Trophoblast cell (in vitro differentiated cells and primary cell): ENCODE measurements at regions not wholly inside any gene's neighbourhood (a gene's known extent, or its start where the extent isn't known, plus 50 kb on each side); places are given as distances from the start of the nearest gene placed in this dataset.

Source experiments
- DNase-seq, 2 donors: peaks; one replicate each; pipeline ENCODE4 v3.0.0-alpha.2; 2016
- H2AFZ ChIP-seq: 2 replicates; pipeline ENCODE4 v1.6.1; 2013; ENCODE audit warnings: low read length, moderate library complexity, mild to moderate bottlenecking; ENCODE audit not compliant: insufficient read depth, poor library complexity
- H2AK5ac ChIP-seq: 2 replicates; pipeline ENCODE4 v1.6.1; 2013; ENCODE audit warnings: mild to moderate bottlenecking, low read length
- H2BK120ac ChIP-seq: 2 replicates; pipeline ENCODE4 v1.6.1; 2013; ENCODE audit warnings: low read length, mild to moderate bottlenecking, moderate library complexity; ENCODE audit not compliant: insufficient read depth, poor library complexity
- H2BK12ac ChIP-seq: 2 replicates; pipeline ENCODE4 v1.6.1; 2013; ENCODE audit warnings: mild to moderate bottlenecking, low read length, moderate library complexity
- H2BK5ac ChIP-seq: 2 replicates; pipeline ENCODE4 v1.6.1; 2013; ENCODE audit warnings: low read length, low read depth, moderate library complexity, mild to moderate bottlenecking; ENCODE audit not compliant: poor library complexity
- H3K14ac ChIP-seq: 2 replicates; pipeline ENCODE4 v1.6.1; 2013; ENCODE audit warnings: mild to moderate bottlenecking, low read length
- H3K18ac ChIP-seq: 2 replicates; pipeline ENCODE4 v1.6.1; 2013; ENCODE audit warnings: mild to moderate bottlenecking, low read length
- H3K23ac ChIP-seq: 2 replicates; pipeline ENCODE4 v1.6.1; 2013; ENCODE audit warnings: low read length
- H3K27ac ChIP-seq: 2 replicates; pipeline ENCODE4 v1.5.1; 2013; ENCODE audit warnings: low read depth, mild to moderate bottlenecking, inconsistent platforms, low read length, moderate library complexity
- H3K27me3 ChIP-seq: 2 replicates; pipeline ENCODE4 v1.6.1; 2013; ENCODE audit warnings: inconsistent platforms, mild to moderate bottlenecking, low read length, moderate library complexity; ENCODE audit not compliant: insufficient read depth
- H3K36me3 ChIP-seq, 2 experiments: 1 replicate in 1 of 2; 2 replicates in 1 of 2; pipeline ENCODE4 v1.6.1; 2013; ENCODE audit warnings: low read length in 2 of 2, mild to moderate bottlenecking in 2 of 2, moderate library complexity in 1 of 2; ENCODE audit not compliant: insufficient read depth in 2 of 2, control insufficient read depth in 1 of 2
- H3K4ac ChIP-seq: 2 replicates; pipeline ENCODE4 v1.6.1; 2013; ENCODE audit warnings: low read depth, mild to moderate bottlenecking, low read length, moderate library complexity
- H3K4me1 ChIP-seq, 2 experiments: 1 replicate in 1 of 2; 2 replicates in 1 of 2; pipeline ENCODE4 v1.6.1; 2013; ENCODE audit warnings: low read length in 2 of 2, mild to moderate bottlenecking in 2 of 2, moderate library complexity in 1 of 2; ENCODE audit not compliant: insufficient read depth in 2 of 2, control insufficient read depth in 1 of 2
- H3K4me2 ChIP-seq: 2 replicates; pipeline ENCODE4 v1.6.1; 2013; ENCODE audit warnings: inconsistent platforms, mild to moderate bottlenecking, low read length, moderate library complexity
- H3K4me3 ChIP-seq: 2 replicates; pipeline ENCODE4 v1.5.1; 2013; ENCODE audit warnings: mild to moderate bottlenecking, low read depth, low read length, inconsistent platforms
- H3K79me1 ChIP-seq: one replicate; pipeline ENCODE4 v1.6.1; 2013; ENCODE audit warnings: low read length
- H3K79me2 ChIP-seq: 2 replicates; pipeline ENCODE4 v1.6.1; 2013; ENCODE audit warnings: low read length, mild to moderate bottlenecking; ENCODE audit not compliant: control insufficient read depth, insufficient read depth, poor library complexity
- H3K9ac ChIP-seq: 2 replicates; pipeline ENCODE4 v1.6.1; 2013; ENCODE audit warnings: mild to moderate bottlenecking, low read length
- H3K9me3 ChIP-seq: 2 replicates; pipeline ENCODE4 v1.6.1; 2013; ENCODE audit warnings: low read depth, mild to moderate bottlenecking, control low read depth, inconsistent platforms, low read length; ENCODE audit not compliant: insufficient read depth
- H4K12ac ChIP-seq: 2 replicates; pipeline ENCODE4 v1.6.1; 2013; ENCODE audit warnings: low read depth, mild to moderate bottlenecking, low read length, moderate library complexity
- H4K8ac ChIP-seq: 2 replicates; pipeline ENCODE4 v1.6.1; 2013; ENCODE audit warnings: low read depth, mild to moderate bottlenecking, low read length, moderate library complexity
- H4K91ac ChIP-seq: one replicate; pipeline ENCODE4 v1.6.1; 2013; ENCODE audit warnings: low read depth, mild to moderate bottlenecking, low read length, moderate library complexity
- WGBS: extraction: QIAGEN DNeasy Blood & Tissue Kit; methylation state at CpG from one replicate; pipeline ENCODE4 v1.1.7; 2013; ENCODE audit warnings: missing lambda C conversion rate; ENCODE audit not compliant: insufficient read length, insufficient coverage; ENCODE audit errors: extremely low coverage; 5-methylcytosine and 5-hydroxymethylcytosine counted together

DNA sequence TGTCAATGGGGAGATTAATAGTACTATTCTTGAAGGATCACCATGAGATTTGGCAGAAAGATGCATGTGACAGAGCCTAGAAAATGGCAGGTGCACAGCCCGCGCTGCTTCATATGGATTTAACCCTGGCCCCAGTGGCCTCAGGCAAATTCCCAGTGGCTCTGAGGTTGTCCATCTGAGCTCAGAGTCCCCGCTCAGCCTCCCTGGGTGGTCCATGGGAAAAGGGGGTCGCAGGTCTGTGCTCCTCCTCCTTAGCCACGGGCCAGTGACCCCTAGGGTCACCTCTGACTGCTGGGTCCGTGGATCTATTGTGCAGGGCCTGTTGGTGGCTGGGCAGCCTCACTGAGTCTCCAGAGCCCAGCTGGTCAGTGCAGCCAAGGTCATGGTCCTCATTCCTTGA is 93.3 kb upstream of the BOD1 start:
- no CpG with 5 or more reads among the region's 6 CpGs for WGBS
- no peak overlapping the region for H2BK5ac ChIP-seq
- no peak overlapping the region for H3K4me3 ChIP-seq
- no peaks in the 10 kb centered on the region for H3K36me3 ChIP-seq
- H4K8ac ChIP-seq, result no peak overlapping the region
- no peak overlapping the region for H2BK120ac ChIP-seq
- no peak overlapping the region for H3K4ac ChIP-seq
- H3K14ac ChIP-seq, result no peak overlapping the region
- no peak overlapping the region for H3K9ac ChIP-seq
- no peak for DNase-seq
- H3K27ac ChIP-seq, result no peak overlapping the region
- H3K23ac ChIP-seq, result no peak overlapping the region
- no peak overlapping the region for H2BK12ac ChIP-seq
- no peak overlapping the region for H3K4me2 ChIP-seq
- H3K27me3 ChIP-seq, result no peaks in the 10 kb centered on the region
- H3K79me1 ChIP-seq, result no peaks in the 10 kb centered on the region
- no peaks in the 10 kb centered on the region for H3K9me3 ChIP-seq
- H2AFZ ChIP-seq, result no peak overlapping the region
- no peak overlapping the region for H4K12ac ChIP-seq
- no peak overlapping the region for H4K91ac ChIP-seq
- peaks cover 2 to 4% of the 10 kb centered on the region in 2 experiments for H3K4me1 ChIP-seq
- H3K79me2 ChIP-seq, result no peaks in the 10 kb centered on the region
- no peak overlapping the region for H3K18ac ChIP-seq
- H2AK5ac ChIP-seq, result no peak overlapping the region

GRCh38 chr5:173710528-173710927 is 94.1 kb upstream of the BOD1 start:
- no peak overlapping the region for H4K8ac ChIP-seq
- no peak for DNase-seq
- no peak overlapping the region for H4K91ac ChIP-seq
- no peaks in the 10 kb centered on the region for H3K79me2 ChIP-seq
- no peak overlapping the region for H3K14ac ChIP-seq
- H3K27me3 ChIP-seq, result no peaks in the 10 kb centered on the region
- no peak overlapping the region for H3K4me2 ChIP-seq
- no peaks in the 10 kb centered on the region for H3K9me3 ChIP-seq
- no peak overlapping the region for H2BK12ac ChIP-seq
- no peak overlapping the region for H2AFZ ChIP-seq
- H2BK5ac ChIP-seq, result no peak overlapping the region
- no peak overlapping the region for H3K18ac ChIP-seq
- no peak overlapping the region for H3K23ac ChIP-seq
- no peak overlapping the region for H2AK5ac ChIP-seq
- H3K9ac ChIP-seq, result no peak overlapping the region
- no peak overlapping the region for H3K4me3 ChIP-seq
- no peaks in the 10 kb centered on the region for H3K79me1 ChIP-seq
- WGBS, result no CpG with 5 or more reads among the region's 7 CpGs
- H3K36me3 ChIP-seq, result no peaks in the 10 kb centered on the region
- no peak overlapping the region for H3K27ac ChIP-seq
- H3K4ac ChIP-seq, result no peak overlapping the region
- no peak overlapping the region for H2BK120ac ChIP-seq
- H3K4me1 ChIP-seq, result peaks cover 2 to 7% of the 10 kb centered on the region in 2 experiments
- H4K12ac ChIP-seq, result no peak overlapping the region

- H4K12ac ChIP-seq, result no peak overlapping the region
- no peak for DNase-seq
- no peaks in the 10 kb centered on the region for H3K79me2 ChIP-seq
- H3K9ac ChIP-seq, result no peak overlapping the region
- no peak overlapping the region for H4K8ac ChIP-seq
- H2BK120ac ChIP-seq, result no peak overlapping the region
- H3K4me1 ChIP-seq, result peaks cover 2 to 10% of the 10 kb centered on the region in 2 experiments
- no peak overlapping the region for H3K18ac ChIP-seq
- H3K36me3 ChIP-seq, result no peaks in the 10 kb centered on the region
- no peak overlapping the region for H3K23ac ChIP-seq
- no peak overlapping the region for H2BK5ac ChIP-seq
- no peak overlapping the region for H2AK5ac ChIP-seq
- H3K79me1 ChIP-seq, result no peaks in the 10 kb centered on the region
- no peak overlapping the region for H3K4me3 ChIP-seq
- no peak overlapping the region for H3K4ac ChIP-seq
- H3K9me3 ChIP-seq, result no peaks in the 10 kb centered on the region
- H4K91ac ChIP-seq, result no peak overlapping the region
- H2AFZ ChIP-seq, result no peak overlapping the region
- H3K27ac ChIP-seq, result no peak overlapping the region
- no peak overlapping the region for H2BK12ac ChIP-seq
- H3K4me2 ChIP-seq, result no peak overlapping the region
- no peaks in the 10 kb centered on the region for H3K27me3 ChIP-seq
- H3K14ac ChIP-seq, result no peak overlapping the region
- WGBS, result 100% methylated on average over 2 of the region's 2 CpGs
These were observed 95.0 kb upstream of the BOD1 start for GRCh38 chr5:173711466-173711865.

GRCh38 chr5:173712609-173713175 is 96.2 kb upstream of the BOD1 start:
- Histone ChIP-seq H4K91ac (no peak overlapping the region), H3K18ac (no peak overlapping the region), H2AK5ac (no peak overlapping the region), H2AFZ (no peak overlapping the region), H4K12ac (no peak overlapping the region), H3K79me2 (no peaks in the 10 kb centered on the region), H3K4ac (no peak overlapping the region), H3K9me3 (no peaks in the 10 kb centered on the region), H2BK120ac (no peak overlapping the region), H2BK5ac (no peak overlapping the region), H3K23ac (no peak overlapping the region), H3K36me3 (no peaks in the 10 kb centered on the region), H3K79me1 (no peaks in the 10 kb centered on the region), H3K4me2 (no peak overlapping the region), H4K8ac (no peak overlapping the region), H3K4me3 (no peak overlapping the region), H3K14ac (no peak overlapping the region), H2BK12ac (no peak overlapping the region), H3K9ac (no peak overlapping the region), H3K27me3 (no peaks in the 10 kb centered on the region), H3K27ac (no peak overlapping the region), H3K4me1 (peaks cover 2 to 10% of the 10 kb centered on the region in 2 experiments)
- no CpG with 5 or more reads among the region's 10 CpGs for WGBS
- DNase-seq, result no peak
